Ishikawa (cell line): ENCODE measurements at regions not wholly inside any gene's neighbourhood (a gene's known extent, or its start where the extent isn't known, plus 50 kb on each side); places are given as distances from the start of the nearest gene placed in this dataset.

Source experiments
- CEBPB ChIP-seq: IDR thresholded peaks from 2 replicates; pipeline ENCODE4 v1.6.1; 2012
- CREB1 ChIP-seq: IDR thresholded peaks from 2 replicates; pipeline ENCODE4 v1.6.1; 2012; ENCODE audit warnings: low read depth
- EGR1 ChIP-seq: IDR thresholded peaks from 2 replicates; pipeline ENCODE4 v1.6.1; 2012
- EP300 ChIP-seq: IDR thresholded peaks from 2 replicates; pipeline ENCODE4 v1.6.1; 2012; ENCODE audit warnings: borderline replicate concordance
- FOXM1 ChIP-seq: IDR thresholded peaks from 2 replicates; pipeline ENCODE4 v1.6.1; 2012; ENCODE audit warnings: low read depth, borderline replicate concordance
- NFIC ChIP-seq: IDR thresholded peaks from 2 replicates; pipeline ENCODE4 v1.6.1; 2012
- RAD21 ChIP-seq: IDR thresholded peaks from 2 replicates; pipeline ENCODE4 v1.6.1; 2012; ENCODE audit warnings: low read depth
- TAF1 ChIP-seq: IDR thresholded peaks from 2 replicates; pipeline ENCODE4 v1.6.1; 2012; ENCODE audit warnings: low read depth, mild to moderate bottlenecking
- TCF12 ChIP-seq: IDR thresholded peaks from 2 replicates; pipeline ENCODE4 v1.6.1; 2012; ENCODE audit warnings: low read depth
- TEAD4 ChIP-seq: IDR thresholded peaks from 2 replicates; pipeline ENCODE4 v1.6.1; 2012
- YY1 ChIP-seq: IDR thresholded peaks from 2 replicates; pipeline ENCODE4 v1.6.1; 2012; ENCODE audit warnings: low read depth
- ZBTB7A ChIP-seq: IDR thresholded peaks from 2 replicates; pipeline ENCODE4 v1.6.1; 2012; ENCODE audit warnings: low read depth
- TF ChIP-seq, protein P1 (sequence below): IDR thresholded peaks from 2 replicates; pipeline ENCODE4 v1.6.1; 2012
- TF ChIP-seq, protein P2 (sequence below): IDR thresholded peaks from 2 replicates; pipeline ENCODE4 v1.6.1; 2012
- TF ChIP-seq, protein P3 (sequence below): IDR thresholded peaks from 2 replicates; pipeline ENCODE4 v1.6.1; 2012; ENCODE audit warnings: low read depth, mild to moderate bottlenecking

DNA sequence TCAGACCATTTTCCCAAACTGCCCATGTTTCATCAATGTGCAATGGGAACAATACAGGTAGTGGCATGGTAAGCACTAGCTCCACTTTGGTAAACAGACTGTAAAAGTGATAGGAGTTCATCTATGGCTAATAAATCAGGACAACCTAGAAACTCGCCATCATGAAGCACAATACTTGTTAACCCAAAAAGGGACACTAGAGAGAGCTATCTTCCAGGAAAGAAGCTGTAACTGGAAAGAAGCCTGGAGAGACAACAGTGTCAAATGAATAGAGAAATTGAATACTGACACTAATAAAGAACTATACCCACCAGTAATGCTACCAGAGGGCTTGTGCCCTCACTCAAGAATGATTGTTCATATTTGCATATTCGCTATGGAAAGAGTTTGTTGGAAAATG, 164.7 kb upstream of the RGS18 start:
- no peak for TF ChIP-seq YY1
- TF ChIP-seq RAD21 = peak; percentile 16; the same call in 1 of the 2 replicates

DNA sequence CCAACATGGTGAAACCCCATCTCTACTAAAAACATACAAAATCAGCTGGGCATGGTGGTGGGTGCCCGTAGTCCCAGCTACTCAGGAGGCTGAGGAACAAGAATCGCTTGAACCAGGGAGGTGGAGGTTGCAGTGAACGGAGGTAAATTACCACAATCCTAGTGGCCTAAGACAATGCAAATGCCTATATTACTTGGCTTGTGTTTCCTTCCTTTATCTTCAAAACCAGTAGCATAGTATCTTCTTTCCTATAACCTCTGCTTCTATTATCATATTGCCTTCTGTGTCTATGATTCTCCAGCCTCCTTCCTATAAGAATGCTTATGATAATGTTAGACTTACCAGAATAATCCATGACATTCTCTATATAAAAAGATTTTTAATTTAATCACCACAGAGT, 156.2 kb upstream of the RGS18 start:
- TF ChIP-seq RAD21 (no peak), EP300 (no peak), TAF1 (no peak), CREB1 (no peak), TCF12 (no peak), TEAD4 (no peak), NFIC (no peak), FOXM1 (no peak), ZBTB7A (no peak), EGR1 (no peak), YY1 (no peak), CEBPB (no peak)
- TF ChIP-seq, protein P1, sequence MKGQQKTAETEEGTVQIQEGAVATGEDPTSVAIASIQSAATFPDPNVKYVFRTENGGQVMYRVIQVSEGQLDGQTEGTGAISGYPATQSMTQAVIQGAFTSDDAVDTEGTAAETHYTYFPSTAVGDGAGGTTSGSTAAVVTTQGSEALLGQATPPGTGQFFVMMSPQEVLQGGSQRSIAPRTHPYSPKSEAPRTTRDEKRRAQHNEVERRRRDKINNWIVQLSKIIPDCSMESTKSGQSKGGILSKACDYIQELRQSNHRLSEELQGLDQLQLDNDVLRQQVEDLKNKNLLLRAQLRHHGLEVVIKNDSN = no peak
- TF ChIP-seq, protein P2, sequence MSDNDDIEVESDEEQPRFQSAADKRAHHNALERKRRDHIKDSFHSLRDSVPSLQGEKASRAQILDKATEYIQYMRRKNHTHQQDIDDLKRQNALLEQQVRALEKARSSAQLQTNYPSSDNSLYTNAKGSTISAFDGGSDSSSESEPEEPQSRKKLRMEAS = no peak
- TF ChIP-seq, protein P3, sequence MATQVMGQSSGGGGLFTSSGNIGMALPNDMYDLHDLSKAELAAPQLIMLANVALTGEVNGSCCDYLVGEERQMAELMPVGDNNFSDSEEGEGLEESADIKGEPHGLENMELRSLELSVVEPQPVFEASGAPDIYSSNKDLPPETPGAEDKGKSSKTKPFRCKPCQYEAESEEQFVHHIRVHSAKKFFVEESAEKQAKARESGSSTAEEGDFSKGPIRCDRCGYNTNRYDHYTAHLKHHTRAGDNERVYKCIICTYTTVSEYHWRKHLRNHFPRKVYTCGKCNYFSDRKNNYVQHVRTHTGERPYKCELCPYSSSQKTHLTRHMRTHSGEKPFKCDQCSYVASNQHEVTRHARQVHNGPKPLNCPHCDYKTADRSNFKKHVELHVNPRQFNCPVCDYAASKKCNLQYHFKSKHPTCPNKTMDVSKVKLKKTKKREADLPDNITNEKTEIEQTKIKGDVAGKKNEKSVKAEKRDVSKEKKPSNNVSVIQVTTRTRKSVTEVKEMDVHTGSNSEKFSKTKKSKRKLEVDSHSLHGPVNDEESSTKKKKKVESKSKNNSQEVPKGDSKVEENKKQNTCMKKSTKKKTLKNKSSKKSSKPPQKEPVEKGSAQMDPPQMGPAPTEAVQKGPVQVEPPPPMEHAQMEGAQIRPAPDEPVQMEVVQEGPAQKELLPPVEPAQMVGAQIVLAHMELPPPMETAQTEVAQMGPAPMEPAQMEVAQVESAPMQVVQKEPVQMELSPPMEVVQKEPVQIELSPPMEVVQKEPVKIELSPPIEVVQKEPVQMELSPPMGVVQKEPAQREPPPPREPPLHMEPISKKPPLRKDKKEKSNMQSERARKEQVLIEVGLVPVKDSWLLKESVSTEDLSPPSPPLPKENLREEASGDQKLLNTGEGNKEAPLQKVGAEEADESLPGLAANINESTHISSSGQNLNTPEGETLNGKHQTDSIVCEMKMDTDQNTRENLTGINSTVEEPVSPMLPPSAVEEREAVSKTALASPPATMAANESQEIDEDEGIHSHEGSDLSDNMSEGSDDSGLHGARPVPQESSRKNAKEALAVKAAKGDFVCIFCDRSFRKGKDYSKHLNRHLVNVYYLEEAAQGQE = no peak

DNA sequence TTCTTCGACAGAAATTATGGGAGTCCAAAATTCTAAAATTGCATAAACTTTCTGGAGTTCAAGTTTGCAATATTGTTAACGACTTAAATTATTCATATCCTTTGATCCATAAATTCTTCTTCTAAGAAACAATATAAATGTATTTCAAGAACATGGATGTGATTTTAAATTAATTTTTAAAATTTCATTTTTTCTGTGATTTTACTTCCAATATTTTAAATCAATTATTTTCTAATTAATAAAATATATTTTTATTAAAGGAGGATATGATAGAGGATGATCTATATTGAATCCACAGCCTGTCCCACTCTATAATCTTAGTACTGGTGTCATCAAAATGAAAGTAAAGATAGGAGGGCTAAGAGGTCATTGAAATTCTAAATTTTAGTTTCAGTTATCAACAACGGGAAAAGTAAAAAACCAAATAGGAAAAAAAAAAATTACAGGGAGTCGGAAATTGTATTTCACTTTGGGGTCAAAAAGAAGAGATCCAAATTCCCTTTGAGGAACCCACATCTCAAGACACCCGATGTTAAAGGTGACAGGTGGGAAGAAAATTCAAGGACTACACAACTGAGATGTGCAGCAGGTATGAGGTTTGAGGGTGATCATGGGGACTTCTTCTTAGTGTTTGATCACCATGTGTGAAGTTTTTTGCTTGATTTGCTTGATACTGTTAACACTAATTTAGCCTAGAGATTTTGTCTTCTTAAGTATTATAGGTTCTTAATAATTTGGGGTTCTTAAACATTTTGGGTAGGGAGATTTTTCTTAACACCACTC, 154.8 kb upstream of the RGS18 start:
- TF ChIP-seq EGR1 (no peak), CEBPB (no peak), EP300 (no peak), CREB1 (no peak), FOXM1 (no peak), RAD21 (no peak), TAF1 (no peak), YY1 (no peak), NFIC (no peak)
- TF ChIP-seq, protein P1 = no peak
- TF ChIP-seq, protein P2 = no peak

DNA sequence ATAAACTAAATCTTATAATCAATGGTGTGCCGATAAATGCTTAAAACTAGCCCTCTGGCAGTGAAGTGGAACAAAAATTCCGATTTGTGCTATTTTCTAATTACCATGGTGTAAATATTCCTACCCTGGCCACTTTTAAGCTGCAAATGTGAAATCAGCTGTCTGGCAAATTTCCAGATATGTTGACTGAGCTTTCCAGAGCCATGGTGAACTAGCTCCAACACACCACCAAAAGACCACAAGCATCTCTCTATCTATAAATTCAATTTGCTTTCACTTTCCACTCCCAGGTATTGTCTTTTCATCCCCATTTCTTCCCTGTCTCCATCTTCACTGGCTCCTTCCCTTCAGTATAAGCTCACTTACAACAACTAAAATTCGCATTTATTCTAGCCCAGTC, 152.3 kb upstream of the RGS18 start:
- no peak for TF ChIP-seq EGR1
- TF ChIP-seq ZBTB7A = no peak
- no peak for TF ChIP-seq FOXM1
- no peak for TF ChIP-seq RAD21

DNA sequence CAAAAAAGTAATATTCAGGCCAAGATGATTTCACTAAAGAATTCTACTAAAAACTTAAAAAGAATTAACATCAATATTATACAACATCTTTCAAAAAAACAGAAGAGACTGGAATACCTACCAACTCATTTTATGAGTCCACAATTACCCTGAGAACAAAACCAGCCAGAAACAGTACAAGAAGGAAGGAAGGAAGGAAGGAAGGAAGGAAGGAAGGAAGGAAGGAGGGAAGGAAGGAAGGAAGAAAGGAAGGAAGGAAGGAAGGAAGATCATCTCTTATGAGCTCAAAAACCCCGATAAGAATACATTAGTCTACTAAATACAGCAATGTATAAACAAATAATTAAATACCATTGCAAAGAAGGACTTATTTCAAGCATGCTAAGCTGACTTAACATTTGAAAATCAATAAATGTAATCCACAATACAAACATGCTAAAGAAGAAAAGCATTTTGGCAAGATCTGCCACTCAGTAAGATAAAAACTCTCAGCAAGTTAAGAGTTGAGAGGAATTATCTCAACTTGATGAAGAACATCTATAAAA, 149.9 kb upstream of the RGS18 start:
- TF ChIP-seq, protein P1 = no peak

DNA sequence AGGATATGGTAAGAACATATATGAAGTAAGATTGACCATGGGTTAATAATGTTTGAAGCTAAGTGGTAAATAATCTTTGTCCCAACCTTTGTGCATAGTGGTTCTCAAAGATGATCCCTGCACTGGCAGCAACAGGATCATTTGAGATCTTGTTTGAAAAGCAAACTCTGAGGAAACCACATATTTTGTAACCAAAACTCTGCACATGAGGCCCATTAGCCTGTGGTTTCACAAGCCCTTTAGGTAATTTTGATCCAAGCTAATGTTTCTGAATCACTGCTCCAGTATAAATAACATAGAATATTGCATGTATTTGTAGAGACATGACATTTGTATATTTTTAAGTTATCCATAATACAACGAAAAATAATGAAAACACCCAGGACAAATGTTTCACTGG, 147.9 kb upstream of the RGS18 start:
- TF ChIP-seq TCF12 (no peak), YY1 (no peak)
- TF ChIP-seq, protein P2 = no peak

DNA sequence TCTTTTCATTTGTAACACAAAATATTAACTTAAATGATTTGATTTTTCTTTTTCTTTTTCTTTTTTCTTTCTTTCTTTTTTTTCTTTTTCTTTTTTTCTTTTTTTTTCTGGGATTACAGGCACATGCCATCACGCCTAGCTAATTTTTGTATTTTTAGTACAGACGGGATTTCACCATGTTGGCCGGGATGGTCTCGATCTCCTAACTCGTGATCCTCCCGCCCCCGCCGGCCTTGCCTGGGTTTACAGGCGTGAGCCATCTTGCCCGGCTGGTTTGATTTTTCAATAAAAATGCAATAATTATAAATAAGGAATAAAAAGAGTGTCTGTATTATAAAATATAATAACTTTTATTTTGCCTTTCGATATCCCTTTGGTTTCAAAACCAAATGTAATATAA, 146.7 kb upstream of the RGS18 start:
- TF ChIP-seq, protein P2 = no peak
- TF ChIP-seq TCF12 = no peak
- no peak for TF ChIP-seq NFIC
- no peak for TF ChIP-seq CEBPB
- TF ChIP-seq EGR1 = no peak
- TF ChIP-seq TEAD4 = no peak
- TF ChIP-seq CREB1 = no peak
